H9 (cell line): ENCODE measurements at regions not wholly inside any gene's neighbourhood (a gene's known extent, or its start where the extent isn't known, plus 50 kb on each side); places are given as distances from the start of the nearest gene placed in this dataset.
"Not testable (repeated sequence)": the region's sequence is repeated elsewhere in the genome, so short reads cannot be mapped to it uniquely, and the experiment has no call there.

ENCODE experiments used
- DNase-seq: peaks from one replicate; pipeline ENCODE4 v3.0.0-alpha.2; 2017
- H2AFZ ChIP-seq: one replicate; pipeline ENCODE4 v1.6.1; 2013; ENCODE audit warnings: mild to moderate bottlenecking, low read length, control low read depth, moderate library complexity
- H2AK5ac ChIP-seq: 2 replicates; pipeline ENCODE4 v1.6.1; 2013; ENCODE audit warnings: low read length, control low read depth, mixed read lengths; ENCODE audit not compliant: insufficient read length
- H2BK120ac ChIP-seq: one replicate; pipeline ENCODE4 v1.6.1; 2013; ENCODE audit warnings: low read depth, mild to moderate bottlenecking, low read length, control low read depth, inconsistent platforms; ENCODE audit not compliant: poor library complexity, severe bottlenecking
- H2BK12ac ChIP-seq: 2 replicates; pipeline ENCODE4 v1.6.1; 2013; ENCODE audit warnings: low read length, control low read depth, mixed read lengths, low read depth; ENCODE audit not compliant: insufficient read length
- H2BK15ac ChIP-seq: 2 replicates; pipeline ENCODE4 v1.6.1; 2013; ENCODE audit warnings: low read depth, low read length, control low read depth
- H2BK20ac ChIP-seq: one replicate; pipeline ENCODE4 v1.6.1; 2013; ENCODE audit warnings: low read depth, mild to moderate bottlenecking, low read length, control low read depth, inconsistent platforms; ENCODE audit not compliant: poor library complexity, severe bottlenecking
- H2BK5ac ChIP-seq: 2 replicates; pipeline ENCODE4 v1.6.1; 2013; ENCODE audit warnings: low read length, control low read depth, mixed read lengths; ENCODE audit not compliant: insufficient read length
- H3K14ac ChIP-seq: 2 replicates; pipeline ENCODE4 v1.6.1; 2013; ENCODE audit warnings: low read length, control low read depth; ENCODE audit not compliant: insufficient read depth
- H3K18ac ChIP-seq: 2 replicates; pipeline ENCODE4 v1.6.1; 2013; ENCODE audit warnings: low read depth, mild to moderate bottlenecking, mixed read lengths, low read length, control low read depth; ENCODE audit not compliant: insufficient read length
- H3K23ac ChIP-seq: 2 replicates; pipeline ENCODE4 v1.6.1; 2013; ENCODE audit warnings: low read length, control low read depth, mixed read lengths, low read depth; ENCODE audit not compliant: insufficient read length
- H3K23me2 ChIP-seq: 2 replicates; pipeline ENCODE4 v1.6.1; 2013; ENCODE audit warnings: low read depth, mild to moderate bottlenecking, mixed read lengths, low read length, control low read depth; ENCODE audit not compliant: insufficient read length, poor library complexity, severe bottlenecking
- H3K27ac ChIP-seq: 2 replicates; pipeline ENCODE4 v1.5.1; 2013; ENCODE audit warnings: low read length, control low read depth, mixed read lengths, low read depth; ENCODE audit not compliant: insufficient read length
- H3K27me3 ChIP-seq: 2 replicates; pipeline ENCODE4 v1.6.1; 2013; ENCODE audit warnings: low read length, control low read depth, inconsistent platforms; ENCODE audit not compliant: insufficient read depth
- H3K4ac ChIP-seq: 2 replicates; pipeline ENCODE4 v1.6.1; 2013; ENCODE audit warnings: low read depth, mild to moderate bottlenecking, control low read depth, inconsistent platforms, low read length, moderate library complexity
- H3K4me1 ChIP-seq: 2 replicates; pipeline ENCODE4 v1.6.1; 2013; ENCODE audit warnings: low read length, control low read depth, inconsistent platforms; ENCODE audit not compliant: insufficient read depth
- H3K4me2 ChIP-seq: 2 replicates; pipeline ENCODE4 v1.6.1; 2013; ENCODE audit warnings: low read length, control low read depth, mixed read lengths; ENCODE audit not compliant: insufficient read length, insufficient read depth
- H3K56ac ChIP-seq: 2 replicates; pipeline ENCODE4 v1.6.1; 2013; ENCODE audit warnings: low read depth, mild to moderate bottlenecking, mixed read lengths, low read length, control low read depth; ENCODE audit not compliant: insufficient read length
- H3K79me1 ChIP-seq: 2 replicates; pipeline ENCODE4 v1.6.1; 2013; ENCODE audit warnings: low read depth, mild to moderate bottlenecking, moderate library complexity, low read length, control low read depth, inconsistent platforms; ENCODE audit not compliant: insufficient read depth, poor library complexity, severe bottlenecking
- H3K79me2 ChIP-seq: 2 replicates; pipeline ENCODE4 v1.6.1; 2013; ENCODE audit warnings: low read length, control low read depth, inconsistent platforms; ENCODE audit not compliant: insufficient read depth
- H3K9ac ChIP-seq: 2 replicates; pipeline ENCODE4 v1.6.1; 2013; ENCODE audit warnings: low read length, control low read depth, mixed read lengths; ENCODE audit not compliant: insufficient read length; ENCODE audit errors: extremely low read depth
- H3K9me3 ChIP-seq: one replicate; pipeline ENCODE4 v1.6.1; 2013; ENCODE audit warnings: low read depth, low read length, inconsistent platforms; ENCODE audit not compliant: control insufficient read depth
- H3T11ph ChIP-seq: one replicate; pipeline ENCODE4 v1.6.1; 2013; ENCODE audit warnings: mild to moderate bottlenecking, low read length, control low read depth, inconsistent platforms
- H4K20me1 ChIP-seq: one replicate; pipeline ENCODE4 v1.6.1; 2013; ENCODE audit not compliant: control insufficient read depth, insufficient read length, insufficient read depth
- H4K5ac ChIP-seq: 2 replicates; pipeline ENCODE4 v1.6.1; 2013; ENCODE audit warnings: low read depth, mild to moderate bottlenecking, mixed read lengths, low read length, control low read depth; ENCODE audit not compliant: insufficient read length
- H4K8ac ChIP-seq: replicated peaks from 2 replicates; pipeline ENCODE4 v1.6.1; 2013; ENCODE audit warnings: low read length, control low read depth, mixed read lengths, low read depth; ENCODE audit not compliant: insufficient read length
- H4K91ac ChIP-seq: 2 replicates; pipeline ENCODE4 v1.6.1; 2013; ENCODE audit warnings: low read depth, mild to moderate bottlenecking, moderate library complexity, mixed read lengths, low read length, control low read depth; ENCODE audit not compliant: insufficient read length
- H3K27ac Mint-ChIP-seq, 3 experiments: 2 replicates in 2 of 3; 3 replicates in 1 of 3; pipeline ENCODE4 v1.8.0; 2020 to 2021; ENCODE audit warnings: mixed read lengths in 3 of 3, mild to moderate bottlenecking in 1 of 3, moderate library complexity in 1 of 3
- H3K27me3 Mint-ChIP-seq: 2 replicates; pipeline ENCODE4 v1.8.0; 2021; ENCODE audit warnings: low read depth, mild to moderate bottlenecking, moderate library complexity, mixed read lengths
- H3K36me3 Mint-ChIP-seq, 3 experiments: 2 replicates in 2 of 3; 3 replicates in 1 of 3; pipeline ENCODE4 v1.8.0; 2020 to 2021; ENCODE audit warnings: low read depth in 3 of 3, mixed read lengths in 3 of 3; ENCODE audit not compliant: insufficient read depth in 1 of 3
- H3K4me1 Mint-ChIP-seq, 2 experiments: 2 replicates each; pipeline ENCODE4 v1.8.0; 2020; ENCODE audit warnings: mixed read lengths in 2 of 2
- H3K4me3 Mint-ChIP-seq, 2 experiments: 2 replicates in 1 of 2; 3 replicates in 1 of 2; pipeline ENCODE4 v1.8.0; 2020 to 2021; ENCODE audit warnings: mild to moderate bottlenecking in 2 of 2, mixed read lengths in 2 of 2, moderate library complexity in 1 of 2
- H3K9me3 Mint-ChIP-seq, 2 experiments: 2 replicates in 1 of 2; 3 replicates in 1 of 2; pipeline ENCODE4 v1.8.0; 2020; ENCODE audit warnings: mild to moderate bottlenecking in 2 of 2, mixed read lengths in 2 of 2, moderate library complexity in 1 of 2
- CTCF ChIP-seq: fragments of 200-600 bp; sonication (generic); conservative IDR thresholded peaks from 3 replicates; pipeline ENCODE4 v1.8.0; 2021; ENCODE audit warnings: antibody characterized with exemption, mild to moderate bottlenecking
- WGBS: extraction: QIAGEN DNeasy Blood & Tissue Kit; methylation state at CpG from one replicate; pipeline ENCODE4 v1.1.7; 2013; ENCODE audit warnings: missing lambda C conversion rate, low lambda C conversion rate, mixed read lengths; ENCODE audit not compliant: insufficient read length; ENCODE audit errors: extremely low coverage; 5-methylcytosine and 5-hydroxymethylcytosine counted together

- Histone ChIP-seq H3K79me1 (no peaks in the 10 kb centered on the region), H3K9me3 (no peaks in the 10 kb centered on the region), H3K27me3 (no peaks in the 10 kb centered on the region), H3K27ac (no peak overlapping the region), H3K23me2 (no peaks in the 10 kb centered on the region), H4K91ac (no peak overlapping the region), H2BK15ac (no peak overlapping the region), H4K8ac (no peak overlapping the region), H3K4ac (no peak overlapping the region), H2BK5ac (no peak overlapping the region), H4K20me1 (no peaks in the 10 kb centered on the region), H3K9ac (no peak overlapping the region), H3T11ph (no peak overlapping the region), H3K23ac (no peak overlapping the region), H2BK120ac (no peak overlapping the region), H2BK12ac (no peak overlapping the region), H3K79me2 (no peaks in the 10 kb centered on the region), H3K14ac (no peak overlapping the region), H2AFZ (no peak overlapping the region), H3K56ac (no peak overlapping the region), H4K5ac (no peak overlapping the region), H3K4me1 (no peaks in the 10 kb centered on the region), H3K18ac (no peak overlapping the region), H2BK20ac (no peak overlapping the region), H2AK5ac (no peak overlapping the region), H3K4me2 (no peak overlapping the region)
- no CpG with 5 or more reads among the region's 4 CpGs for WGBS
- DNase-seq: no peak
- H3K4me1 Mint-ChIP-seq: no peaks in the 10 kb centered on the region
- TF ChIP-seq CTCF: no peak
- no peak overlapping the region for H3K27ac Mint-ChIP-seq
- H3K27me3 Mint-ChIP-seq: no peaks in the 10 kb centered on the region
- no peak overlapping the region for H3K4me3 Mint-ChIP-seq
- H3K9me3 Mint-ChIP-seq: no peaks in the 10 kb centered on the region
- H3K36me3 Mint-ChIP-seq: no peaks in the 10 kb centered on the region
These were observed 756.0 kb downstream of the LUZP2 start for GRCh38 chr11:25252854-25253253.

- H2BK20ac ChIP-seq: not testable (repeated sequence)
These were observed 767.0 kb downstream of the LUZP2 start for GRCh38 chr11:25263861-25264260.

More at GRCh38 chr11:25263861-25264260, 767.0 kb downstream of the LUZP2 start:
- H3K56ac ChIP-seq, H3K4me2 ChIP-seq, H2BK120ac ChIP-seq, H2AFZ ChIP-seq, H3K9me3 ChIP-seq, H2BK5ac ChIP-seq, H3K4me1 Mint-ChIP-seq, H3K9ac ChIP-seq, H3K36me3 Mint-ChIP-seq, H3K27me3 Mint-ChIP-seq, H3K9me3 Mint-ChIP-seq, DNase-seq, H3K4me3 Mint-ChIP-seq, H3K14ac ChIP-seq, H3K4me1 ChIP-seq, H2BK15ac ChIP-seq, H2AK5ac ChIP-seq, H4K91ac ChIP-seq, H3K18ac ChIP-seq, H4K5ac ChIP-seq, H3K23ac ChIP-seq, H2BK12ac ChIP-seq, H3K27ac ChIP-seq, H3T11ph ChIP-seq, H3K23me2 ChIP-seq, H4K8ac ChIP-seq, H3K79me1 ChIP-seq, H3K27me3 ChIP-seq, H3K4ac ChIP-seq, H3K79me2 ChIP-seq, H4K20me1 ChIP-seq: not testable (repeated sequence)
- peak overlapping the region in 1 of 3 experiments; percentile 59; a peak in 1 of 7 replicates for H3K27ac Mint-ChIP-seq
- no CpG with 5 or more reads among the region's 4 CpGs for WGBS
